ENCODE measurements at regions not wholly inside any gene's neighbourhood (a gene's known extent, or its start where the extent isn't known, plus 50 kb on each side); places are given as distances from the start of the nearest gene placed in this dataset.
A peak's percentile ranks its signal among the peaks of the same experiment; 100 is the strongest.

- H3K4me3 ChIP-seq (ENCODE audit: low read depth, low read length), result no peak overlapping the region
- H3K36me3 ChIP-seq (ENCODE audit: control insufficient read depth, insufficient read depth, low read length), result no peaks in the 10 kb centered on the region
- DNase-seq (ENCODE audit: low read depth), result no peak
- no peak for FAIRE-seq
- TF ChIP-seq CTCF (IDR thresholded peaks at IDR 0.05; ENCODE audit: insufficient read depth, low read length, severe bottlenecking), result no peak
- no peaks in the 10 kb centered on the region for H3K27me3 ChIP-seq (ENCODE audit: control insufficient read depth, insufficient read depth, low read length)
Observed at GRCh38 chr1:219010720-219011119, 163.0 kb upstream of the LYPLAL1 start.

GRCh38 chr1:219020386-219020785 is 153.3 kb upstream of the LYPLAL1 start:
- FAIRE-seq, result no peak
- TF ChIP-seq CTCF (IDR thresholded peaks at IDR 0.05; ENCODE audit: insufficient read depth, low read length, severe bottlenecking), result no peak
- Histone ChIP-seq H3K27me3 (ENCODE audit: control insufficient read depth, insufficient read depth, low read length) (no peaks in the 10 kb centered on the region), H3K4me3 (ENCODE audit: low read depth, low read length) (no peak overlapping the region), H3K36me3 (ENCODE audit: control insufficient read depth, insufficient read depth, low read length) (no peaks in the 10 kb centered on the region)
- DNase-seq (ENCODE audit: low read depth), result no peak

- no peak for DNase-seq (ENCODE audit: low read depth)
- Histone ChIP-seq H3K27me3 (ENCODE audit: control insufficient read depth, insufficient read depth, low read length) (no peaks in the 10 kb centered on the region), H3K4me3 (ENCODE audit: low read depth, low read length) (no peak overlapping the region), H3K36me3 (ENCODE audit: control insufficient read depth, insufficient read depth, low read length) (no peaks in the 10 kb centered on the region)
- no peak for FAIRE-seq
- no peak for TF ChIP-seq CTCF (IDR thresholded peaks at IDR 0.05; ENCODE audit: insufficient read depth, low read length, severe bottlenecking)
Observed at GRCh38 chr1:219020846-219021245, 152.8 kb upstream of the LYPLAL1 start.

GRCh38 chr1:219027146-219027673 is 146.5 kb upstream of the LYPLAL1 start:
- no peak for FAIRE-seq

GRCh38 chr1:219031809-219032208 is 141.9 kb upstream of the LYPLAL1 start:
- no peak overlapping the region for H3K4me3 ChIP-seq (ENCODE audit: low read depth, low read length)
- no peaks in the 10 kb centered on the region for H3K27me3 ChIP-seq (ENCODE audit: control insufficient read depth, insufficient read depth, low read length)
- FAIRE-seq, result no peak
- no peak for TF ChIP-seq CTCF (IDR thresholded peaks at IDR 0.05; ENCODE audit: insufficient read depth, low read length, severe bottlenecking)
- no peaks in the 10 kb centered on the region for H3K36me3 ChIP-seq (ENCODE audit: control insufficient read depth, insufficient read depth, low read length)
- DNase-seq (ENCODE audit: low read depth), result peak; percentile 42

More at GRCh38 chr1:219027146-219027673, 146.5 kb upstream of the LYPLAL1 start:
- DNase-seq (ENCODE audit: low read depth), result no peak
- no peak for TF ChIP-seq CTCF (IDR thresholded peaks at IDR 0.05; ENCODE audit: insufficient read depth, low read length, severe bottlenecking)
- Histone ChIP-seq H3K27me3 (ENCODE audit: control insufficient read depth, insufficient read depth, low read length) (no peaks in the 10 kb centered on the region), H3K4me3 (ENCODE audit: low read depth, low read length) (no peak overlapping the region), H3K36me3 (ENCODE audit: control insufficient read depth, insufficient read depth, low read length) (no peaks in the 10 kb centered on the region)

- DNase-seq (ENCODE audit: low read depth) (no peak), FAIRE-seq (no peak)
- no peak overlapping the region for H3K4me3 ChIP-seq (ENCODE audit: low read depth, low read length)
- no peaks in the 10 kb centered on the region for H3K27me3 ChIP-seq (ENCODE audit: control insufficient read depth, insufficient read depth, low read length)
- H3K36me3 ChIP-seq (ENCODE audit: control insufficient read depth, insufficient read depth, low read length), result no peaks in the 10 kb centered on the region
- no peak for TF ChIP-seq CTCF (IDR thresholded peaks at IDR 0.05; ENCODE audit: insufficient read depth, low read length, severe bottlenecking)
Observed at GRCh38 chr1:219038398-219038797, 135.3 kb upstream of the LYPLAL1 start.

Measured in bronchial epithelial cell (primary cell).